Astrocyte of the cerebellum (primary cell): ENCODE measurements at regions not wholly inside any gene's neighbourhood (a gene's known extent, or its start where the extent isn't known, plus 50 kb on each side); places are given as distances from the start of the nearest gene placed in this dataset.

Source experiments
- DNase-seq: peaks from one replicate; pipeline ENCODE4 v3.0.0-alpha.2; 2011; ENCODE audit warnings: low read depth
- H3K4me3 ChIP-seq: 2 replicates; pipeline ENCODE4 v1.5.1; 2011; ENCODE audit warnings: mild to moderate bottlenecking, low read depth, low read length, moderate library complexity
- CTCF ChIP-seq: IDR thresholded peaks from 2 replicates; pipeline ENCODE4 v1.5.1; 2012; ENCODE audit warnings: low read length, low read depth, moderate library complexity, mild to moderate bottlenecking; ENCODE audit errors: missing control alignments
- in situ Hi-C: cut with HindIII; loops from 2 replicates; pipeline ENCODE4 v1.10.0; 2017; ENCODE audit warnings: low sequenced_read_pairs

- in situ Hi-C loops = no loop called here
- no peak for TF ChIP-seq CTCF
- no peak overlapping the region for H3K4me3 ChIP-seq
- no peak for DNase-seq
These were observed 916.8 kb downstream of the METTL15 start for GRCh38 chr11:29025001-29025400.

DNA sequence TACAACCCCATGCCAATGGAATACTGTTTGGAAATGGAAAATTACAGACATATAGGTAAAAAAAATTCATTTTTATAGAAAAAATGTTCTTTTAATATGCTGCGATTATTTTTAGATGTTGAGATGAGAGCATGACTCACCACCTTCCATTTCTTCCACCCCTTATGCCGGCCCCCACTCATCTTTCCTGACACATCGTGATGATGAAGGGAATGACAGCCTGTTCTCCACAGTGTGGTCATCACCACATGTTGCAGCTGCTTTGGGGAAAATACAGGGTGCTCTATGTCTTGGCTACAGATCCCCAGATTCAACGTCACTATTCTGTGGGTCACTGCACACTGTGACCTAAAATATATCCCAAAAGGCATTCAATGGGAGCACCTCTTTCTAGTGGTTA is 916.2 kb downstream of the METTL15 start:
- DNase-seq = no peak
- in situ Hi-C loops = no loop called here
- no peak overlapping the region for H3K4me3 ChIP-seq
- TF ChIP-seq CTCF = no peak

- in situ Hi-C loops = no loop called here
- DNase-seq = no peak
- H3K4me3 ChIP-seq = no peak overlapping the region
- TF ChIP-seq CTCF = no peak
These were observed 915.6 kb downstream of the METTL15 start for GRCh38 chr11:29023761-29024160.

GRCh38 chr11:29022676-29023075 is 914.5 kb downstream of the METTL15 start:
- TF ChIP-seq CTCF = no peak
- in situ Hi-C loops = no loop called here
- no peak overlapping the region for H3K4me3 ChIP-seq
- DNase-seq = no peak

DNA sequence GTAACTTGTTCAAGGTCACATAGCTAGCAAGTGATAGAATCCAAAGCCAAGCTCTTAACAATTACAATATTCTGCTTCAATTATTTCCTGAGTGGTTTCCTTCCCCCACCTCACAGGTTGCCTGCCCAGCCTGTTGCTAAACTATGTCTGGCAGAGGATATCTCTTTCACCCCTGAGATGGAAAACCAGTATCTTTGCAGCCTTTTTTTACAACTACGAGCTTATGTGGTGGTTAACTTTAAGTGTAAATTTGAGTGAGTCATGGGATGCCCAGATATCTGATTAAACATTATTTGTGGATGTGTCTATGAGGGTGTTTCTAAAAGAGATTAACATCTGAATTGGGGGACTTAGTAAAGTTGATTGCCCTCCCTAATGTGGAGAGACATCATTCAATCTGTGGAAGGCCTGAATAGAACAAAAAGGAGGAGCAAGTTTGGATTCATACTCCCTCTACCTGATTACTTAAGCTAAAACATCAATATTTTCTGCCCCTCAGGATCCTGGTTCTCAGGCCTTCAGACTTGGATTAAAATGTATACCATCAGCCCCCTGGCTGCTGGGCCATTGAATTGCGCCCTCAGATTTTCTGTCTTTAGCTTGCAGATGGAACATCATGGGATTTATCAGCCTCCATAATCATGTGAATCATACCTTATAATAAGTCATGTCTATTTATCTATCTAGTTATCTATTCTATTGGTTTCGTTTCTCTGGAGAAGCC is 911.9 kb downstream of the METTL15 start:
- in situ Hi-C loops = no loop called here
- TF ChIP-seq CTCF = peak; percentile 56

GRCh38 chr11:29018631-29019030 is 910.4 kb downstream of the METTL15 start:
- peak; percentile 29 for DNase-seq
- no peak overlapping the region for H3K4me3 ChIP-seq
- no peak for TF ChIP-seq CTCF
- in situ Hi-C loops = no loop called here

More for the DNA sequence above, 911.9 kb downstream of the METTL15 start:
- H3K4me3 ChIP-seq = no peak overlapping the region
- peak; percentile 4 for DNase-seq

DNA sequence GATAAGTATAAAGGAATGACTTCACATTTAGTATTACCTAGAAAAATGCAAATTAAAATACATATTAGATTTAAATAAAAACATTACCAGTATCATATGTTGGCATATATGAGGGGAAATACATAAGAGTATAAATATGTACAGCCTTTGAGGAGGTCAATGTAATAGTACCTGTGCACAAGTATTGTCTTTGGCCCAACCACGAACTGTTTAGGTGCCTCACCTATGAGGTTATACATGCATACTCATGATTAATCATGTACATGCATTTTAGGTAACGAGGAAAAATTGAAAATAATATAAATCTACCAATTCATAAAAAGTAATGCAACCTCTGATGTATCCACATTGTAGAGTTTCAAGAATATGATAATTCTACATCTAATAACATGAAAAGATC is 909.8 kb downstream of the METTL15 start:
- no peak for TF ChIP-seq CTCF
- no peak overlapping the region for H3K4me3 ChIP-seq
- no peak for DNase-seq
- in situ Hi-C loops = no loop called here
